ENCODE measurements at regions not wholly inside any gene's neighbourhood (a gene's known extent, or its start where the extent isn't known, plus 50 kb on each side); places are given as distances from the start of the nearest gene placed in this dataset.
"Not testable (repeated sequence)": the region's sequence is repeated elsewhere in the genome, so short reads cannot be mapped to it uniquely, and the experiment has no call there.

DNA sequence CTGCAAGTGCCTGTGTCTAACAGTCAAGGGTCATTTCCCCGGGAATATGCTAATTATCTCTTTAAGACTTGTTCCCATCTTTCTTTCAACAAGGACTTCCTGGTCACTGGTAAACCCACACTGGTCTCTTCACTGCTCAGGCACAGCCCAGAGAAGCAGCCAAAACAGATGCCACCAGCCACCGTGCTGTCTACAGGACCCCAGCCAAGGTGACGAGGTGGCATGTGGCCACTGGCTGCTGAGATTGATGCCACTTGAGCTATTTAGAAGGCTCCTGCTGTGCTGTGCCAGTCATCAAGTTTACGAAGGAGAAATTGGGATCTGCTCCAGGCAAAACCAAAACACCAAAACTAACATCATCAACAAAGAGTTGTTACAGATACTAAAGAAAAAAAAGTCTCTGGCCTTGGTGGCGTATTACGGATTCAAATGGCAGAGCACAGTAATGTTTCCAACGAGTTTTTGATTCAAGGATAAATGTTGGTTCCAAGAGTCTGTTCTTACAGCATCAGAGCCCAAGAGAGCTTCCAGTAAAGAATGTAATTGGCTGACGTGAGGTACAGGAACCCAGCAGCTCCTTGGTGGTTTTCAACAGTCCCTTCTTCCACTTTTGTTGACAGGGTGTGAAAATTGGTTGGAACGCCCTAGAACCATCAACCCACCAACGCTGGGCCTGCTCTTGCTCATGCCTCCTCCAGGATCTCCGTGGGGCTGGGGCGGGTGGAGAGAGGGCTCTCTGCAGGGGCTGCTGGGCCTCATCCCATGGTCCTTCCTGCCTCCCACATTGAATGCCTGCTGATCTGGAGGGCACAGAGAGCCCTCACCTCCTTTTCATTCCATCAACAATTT, 63.7 kb upstream of the ZCCHC2 start:
- FAIRE-seq (peak; percentile 73), DNase-seq (ENCODE audit: insufficient read length, low spot score) (no peak)
- TF ChIP-seq, protein P1, sequence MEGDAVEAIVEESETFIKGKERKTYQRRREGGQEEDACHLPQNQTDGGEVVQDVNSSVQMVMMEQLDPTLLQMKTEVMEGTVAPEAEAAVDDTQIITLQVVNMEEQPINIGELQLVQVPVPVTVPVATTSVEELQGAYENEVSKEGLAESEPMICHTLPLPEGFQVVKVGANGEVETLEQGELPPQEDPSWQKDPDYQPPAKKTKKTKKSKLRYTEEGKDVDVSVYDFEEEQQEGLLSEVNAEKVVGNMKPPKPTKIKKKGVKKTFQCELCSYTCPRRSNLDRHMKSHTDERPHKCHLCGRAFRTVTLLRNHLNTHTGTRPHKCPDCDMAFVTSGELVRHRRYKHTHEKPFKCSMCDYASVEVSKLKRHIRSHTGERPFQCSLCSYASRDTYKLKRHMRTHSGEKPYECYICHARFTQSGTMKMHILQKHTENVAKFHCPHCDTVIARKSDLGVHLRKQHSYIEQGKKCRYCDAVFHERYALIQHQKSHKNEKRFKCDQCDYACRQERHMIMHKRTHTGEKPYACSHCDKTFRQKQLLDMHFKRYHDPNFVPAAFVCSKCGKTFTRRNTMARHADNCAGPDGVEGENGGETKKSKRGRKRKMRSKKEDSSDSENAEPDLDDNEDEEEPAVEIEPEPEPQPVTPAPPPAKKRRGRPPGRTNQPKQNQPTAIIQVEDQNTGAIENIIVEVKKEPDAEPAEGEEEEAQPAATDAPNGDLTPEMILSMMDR (IDR thresholded peaks at IDR 0.05; ENCODE audit: insufficient read depth, missing control alignments): no peak

- DNase-seq (ENCODE audit: insufficient read length, low spot score) (no peak), FAIRE-seq (no peak)
- TF ChIP-seq, protein P1 (IDR thresholded peaks at IDR 0.05; ENCODE audit: insufficient read depth, missing control alignments): no peak
These were observed 61.9 kb upstream of the ZCCHC2 start for GRCh38 chr18:62460851-62461300.

GRCh38 chr18:62461591-62461990, 61.2 kb upstream of the ZCCHC2 start:
- FAIRE-seq: peak; percentile 53
- no peak for DNase-seq (ENCODE audit: insufficient read length, low spot score)
- TF ChIP-seq, protein P1 (IDR thresholded peaks at IDR 0.05; ENCODE audit: insufficient read depth, missing control alignments): no peak

DNA sequence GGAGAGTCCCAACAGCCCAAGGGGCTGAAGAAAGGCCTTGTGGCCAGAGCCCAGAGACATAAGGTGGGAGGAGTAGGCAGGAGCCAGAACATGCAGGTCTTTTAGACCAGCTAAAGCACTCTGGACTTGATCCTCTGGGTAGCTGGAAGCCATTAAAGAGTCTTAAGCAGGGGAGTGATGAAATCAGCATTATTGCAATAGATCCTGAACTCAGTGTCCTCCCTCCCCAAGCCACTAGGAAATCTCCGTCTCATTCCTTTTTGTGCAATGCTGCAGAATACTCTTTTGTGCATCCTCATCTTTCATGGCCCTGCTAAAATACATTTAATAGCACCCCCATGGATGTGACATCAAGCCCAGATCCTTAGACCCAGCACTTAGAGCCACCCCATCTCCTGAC, 58.6 kb upstream of the ZCCHC2 start:
- TF ChIP-seq, protein P1 (IDR thresholded peaks at IDR 0.05; ENCODE audit: insufficient read depth, missing control alignments): no peak
- FAIRE-seq (peak; percentile 48), DNase-seq (ENCODE audit: insufficient read length, low spot score) (no peak)

- not testable (repeated sequence) for DNase-seq (ENCODE audit: insufficient read length, low spot score); FAIRE-seq
These were observed 53.7 kb upstream of the ZCCHC2 start for GRCh38 chr18:62469131-62469530.

Data from D721Med (cell line).